Naive B cell (primary cell): ENCODE measurements at regions not wholly inside any gene's neighbourhood (a gene's known extent, or its start where the extent isn't known, plus 50 kb on each side); places are given as distances from the start of the nearest gene placed in this dataset.

Experiments
- ATAC-seq, 2 donors: fragments of 150-1000 bp; cut with Tn5 transposase; 2 replicates each; pipeline ENCODE4 v1.10.0; 2021; ENCODE audit warnings: low read depth in 2 of 2, mild to moderate bottlenecking in 2 of 2, moderate library complexity in 2 of 2
- DNase-seq: peaks from one replicate; pipeline ENCODE4 v3.0.0; 2022
- H3K27ac Mint-ChIP-seq, 6 donors: one replicate each; pipeline ENCODE4 v1.8.0; 2020 to 2022; ENCODE audit warnings: mild to moderate bottlenecking in 6 of 6, mixed read lengths in 6 of 6, moderate library complexity in 5 of 6, inconsistent platforms in 2 of 6
- H3K27me3 Mint-ChIP-seq, 3 donors: one replicate each; pipeline ENCODE4 v1.8.0; 2021 to 2022; ENCODE audit warnings: mixed read lengths in 3 of 3, mild to moderate bottlenecking in 1 of 3
- H3K36me3 Mint-ChIP-seq, 2 donors: one replicate each; pipeline ENCODE4 v1.8.0; 2020 to 2022; ENCODE audit warnings: mixed read lengths in 2 of 2, inconsistent platforms in 1 of 2, mild to moderate bottlenecking in 1 of 2
- H3K4me1 Mint-ChIP-seq, 3 donors: one replicate each; pipeline ENCODE4 v1.8.0; 2020 to 2022; ENCODE audit warnings: mixed read lengths in 3 of 3, inconsistent platforms in 1 of 3, mild to moderate bottlenecking in 1 of 3, moderate library complexity in 1 of 3
- H3K4me3 Mint-ChIP-seq, 8 donors: one replicate each; pipeline ENCODE4 v1.8.0; 2020 to 2022; ENCODE audit warnings: mild to moderate bottlenecking in 8 of 8, mixed read lengths in 8 of 8, moderate library complexity in 8 of 8, inconsistent platforms in 2 of 8
- H3K9me3 Mint-ChIP-seq, 7 donors: one replicate each; pipeline ENCODE4 v1.8.0; 2020 to 2022; ENCODE audit warnings: mixed read lengths in 7 of 7, mild to moderate bottlenecking in 5 of 7, inconsistent platforms in 2 of 7, moderate library complexity in 1 of 7

- Mint-ChIP-seq H3K4me1 (peaks cover 13 to 26% (median 16%) of the 10 kb centered on the region in 3 donors), H3K9me3 (peaks cover 0 to 11% (median 2%) of the 10 kb centered on the region in 7 donors), H3K36me3 (no peaks in the 10 kb centered on the region), H3K27me3 (no peaks in the 10 kb centered on the region), H3K27ac (peak overlapping the region in 2 of 6 donors; percentile 32 to 86), H3K4me3 (peak overlapping the region in 4 of 8 donors; percentile 0 to 44 (median 12))
- DNase-seq: peak; percentile 6
- peak; percentile 48 to 53 for ATAC-seq
Observed at GRCh38 chr10:49243610-49244283, 55.2 kb upstream of the C10orf71 start.

GRCh38 chr10:49243139-49243538 lies 54.9 kb upstream of the TMEM273 start:
- Mint-ChIP-seq H3K27me3 (no peaks in the 10 kb centered on the region), H3K9me3 (peaks cover 0 to 6% (median 2%) of the 10 kb centered on the region in 7 donors), H3K27ac (peak overlapping the region in 1 of 6 donors; percentile 17), H3K36me3 (no peaks in the 10 kb centered on the region), H3K4me3 (no peak overlapping the region), H3K4me1 (peaks cover 13 to 26% (median 16%) of the 10 kb centered on the region in 3 donors)
- ATAC-seq (no peak), DNase-seq (no peak)

- peaks cover 0 to 4% (median 0%) of the 10 kb centered on the region in 7 donors for H3K9me3 Mint-ChIP-seq
- ATAC-seq (no peak), DNase-seq (no peak)
- H3K4me3 Mint-ChIP-seq: peak overlapping the region in 1 of 8 donors; percentile 26
- peak overlapping the region in 1 of 6 donors; percentile 17 for H3K27ac Mint-ChIP-seq
- H3K36me3 Mint-ChIP-seq: no peaks in the 10 kb centered on the region
- H3K27me3 Mint-ChIP-seq: no peaks in the 10 kb centered on the region
- peaks cover 13 to 26% (median 16%) of the 10 kb centered on the region in 3 donors for H3K4me1 Mint-ChIP-seq
Observed at GRCh38 chr10:49242604-49243003, 54.4 kb upstream of the TMEM273 start.

- Mint-ChIP-seq H3K27me3 (peaks cover 0 to 7% (median 0%) of the 10 kb centered on the region in 3 donors), H3K9me3 (no peaks in the 10 kb centered on the region), H3K27ac (peak overlapping the region in 2 of 6 donors; percentile 57 to 65), H3K4me3 (no peak overlapping the region), H3K4me1 (peaks cover 13 to 26% (median 16%) of the 10 kb centered on the region in 3 donors), H3K36me3 (no peaks in the 10 kb centered on the region)
- DNase-seq (no peak), ATAC-seq (no peak)
Observed at GRCh38 chr10:49241385-49241784, 53.2 kb upstream of the TMEM273 start.

GRCh38 chr10:49240946-49241345 lies 52.8 kb upstream of the TMEM273 start:
- ATAC-seq: no peak

More at GRCh38 chr10:49240946-49241345, 52.8 kb upstream of the TMEM273 start:
- no peaks in the 10 kb centered on the region for H3K36me3 Mint-ChIP-seq
- DNase-seq: no peak
- no peak overlapping the region for H3K4me3 Mint-ChIP-seq
- no peaks in the 10 kb centered on the region for H3K9me3 Mint-ChIP-seq
- H3K27me3 Mint-ChIP-seq: peaks cover 0 to 7% (median 0%) of the 10 kb centered on the region in 3 donors
- peaks cover 13 to 26% (median 16%) of the 10 kb centered on the region in 3 donors for H3K4me1 Mint-ChIP-seq
- peak overlapping the region in 1 of 6 donors; percentile 65 for H3K27ac Mint-ChIP-seq
